ENCODE measurements at regions not wholly inside any gene's neighbourhood (a gene's known extent, or its start where the extent isn't known, plus 50 kb on each side); places are given as distances from the start of the nearest gene placed in this dataset.
"Not testable (repeated sequence)": the region's sequence is repeated elsewhere in the genome, so short reads cannot be mapped to it uniquely, and the experiment has no call there.

DNA sequence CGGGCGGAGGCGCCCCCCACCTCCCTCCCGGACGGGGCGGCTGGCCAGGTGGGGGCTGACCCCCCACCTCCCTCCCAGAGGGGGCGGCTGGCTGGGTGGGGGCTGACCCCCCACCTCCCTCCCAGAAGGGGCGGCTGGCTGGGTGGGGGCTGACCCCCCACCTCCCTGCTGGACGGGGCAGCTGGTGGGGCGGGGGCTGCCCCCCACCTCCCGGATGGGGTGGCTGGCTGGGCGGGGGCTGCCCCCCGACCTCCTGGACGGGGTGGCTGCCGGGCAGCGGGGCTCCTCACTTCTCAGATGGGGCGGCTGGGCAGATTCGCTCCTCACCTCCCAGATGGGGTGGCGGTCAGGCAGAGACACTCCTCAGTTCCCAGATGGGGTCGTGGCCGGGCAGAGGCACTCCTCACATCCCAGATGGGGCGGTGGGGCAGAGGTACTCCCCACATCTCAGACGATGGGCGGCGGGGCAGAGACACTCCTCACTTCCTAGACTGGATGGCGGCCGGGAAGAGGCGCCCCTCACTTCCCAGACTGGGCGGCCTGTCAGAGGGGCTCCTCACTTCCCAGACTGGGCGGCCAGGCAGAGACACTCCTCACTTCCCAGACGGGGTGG, 178.1 kb upstream of the CLINT1 start:
- not testable (repeated sequence) for DNase-seq

DNA sequence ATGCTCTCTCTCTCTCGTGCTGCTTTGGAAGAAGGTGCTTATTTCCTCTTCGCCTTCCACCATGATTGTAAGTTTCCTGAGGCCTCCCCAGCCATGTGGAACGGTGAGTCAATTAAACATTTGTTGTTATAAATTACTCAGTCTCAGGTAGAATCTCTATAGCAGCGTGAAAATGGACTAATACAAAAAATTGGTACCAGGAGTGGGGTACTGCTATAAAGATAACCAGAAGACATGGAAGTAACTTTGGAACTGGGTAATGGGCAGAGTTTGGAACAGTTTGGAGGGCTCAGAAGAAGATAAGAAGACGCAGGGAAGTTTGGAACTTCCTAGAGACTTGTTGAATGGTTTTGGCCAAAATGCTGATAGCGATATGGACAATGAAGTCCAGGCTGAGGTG, 175.6 kb upstream of the CLINT1 start:
- DNase-seq, result not testable (repeated sequence)

DNA sequence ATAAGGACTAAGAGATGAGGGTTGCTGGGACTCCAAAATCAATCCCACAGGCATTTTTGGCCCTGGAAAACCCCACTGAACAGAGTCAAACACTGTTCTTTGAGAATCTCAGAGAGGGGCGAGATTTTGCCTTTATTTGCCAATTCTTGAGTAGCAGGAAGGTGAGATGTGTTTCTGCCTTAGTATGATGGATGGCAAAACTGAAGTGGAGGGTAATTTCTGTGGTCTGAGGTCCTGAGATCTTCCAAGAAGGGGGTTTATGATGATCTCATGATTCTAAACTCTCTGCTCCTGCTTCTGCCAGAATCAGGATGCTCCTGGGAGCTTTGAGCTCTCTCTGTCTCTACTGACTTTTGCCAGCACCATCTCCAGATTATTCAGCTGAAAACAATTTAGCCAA, 174.8 kb upstream of the CLINT1 start:
- DNase-seq, result no peak

GRCh38 chr5:158033076-158033475, 174.1 kb upstream of the CLINT1 start:
- DNase-seq, result no peak

- DNase-seq, result no peak
These were observed 173.3 kb upstream of the CLINT1 start for GRCh38 chr5:158032246-158032645.

DNA sequence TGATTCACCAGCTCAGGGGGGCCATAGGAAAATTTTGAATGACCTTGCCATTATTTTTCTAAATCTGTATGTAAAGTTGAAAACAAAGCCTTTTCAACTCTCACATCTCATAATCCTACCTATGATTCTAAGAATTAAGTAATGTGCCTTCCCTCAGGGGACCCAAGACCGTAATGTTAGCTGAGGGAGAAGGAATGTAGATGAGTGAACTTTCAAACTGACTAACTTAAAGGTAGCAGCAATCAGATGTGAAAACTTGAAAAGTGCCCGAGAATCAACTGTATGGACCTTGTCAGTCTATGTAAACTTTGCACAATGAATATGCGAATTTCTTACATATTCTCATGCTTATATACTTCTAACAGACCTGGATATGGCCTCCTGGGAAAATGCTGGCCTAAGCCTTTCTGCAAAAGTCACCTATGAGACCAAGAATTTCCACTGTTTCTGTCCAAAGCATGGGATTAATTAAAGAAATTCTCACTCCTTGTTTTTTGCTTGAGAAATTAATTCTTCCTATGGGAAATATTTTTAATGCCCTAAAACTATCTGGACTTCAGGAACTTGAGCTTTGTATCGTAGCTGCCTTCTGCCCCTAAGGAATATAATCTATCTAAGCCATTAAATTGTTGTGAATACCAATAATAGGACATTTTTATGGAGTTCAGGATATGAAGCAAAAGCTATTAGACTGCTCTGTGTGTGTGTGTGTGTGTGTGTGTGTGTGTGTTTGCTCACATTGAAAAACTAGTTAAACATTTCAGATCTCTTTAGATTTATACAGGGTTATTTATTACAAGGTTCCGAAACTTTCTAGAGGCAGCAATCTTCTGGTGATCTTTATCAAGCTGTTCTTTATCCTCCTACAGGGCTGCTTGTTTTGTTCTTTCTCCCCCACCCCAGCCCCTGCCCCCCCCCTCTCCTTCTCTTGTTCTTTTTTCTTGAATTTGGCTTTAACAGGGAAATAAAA, 169.1 kb upstream of the CLINT1 start:
- no peak for DNase-seq

DNA sequence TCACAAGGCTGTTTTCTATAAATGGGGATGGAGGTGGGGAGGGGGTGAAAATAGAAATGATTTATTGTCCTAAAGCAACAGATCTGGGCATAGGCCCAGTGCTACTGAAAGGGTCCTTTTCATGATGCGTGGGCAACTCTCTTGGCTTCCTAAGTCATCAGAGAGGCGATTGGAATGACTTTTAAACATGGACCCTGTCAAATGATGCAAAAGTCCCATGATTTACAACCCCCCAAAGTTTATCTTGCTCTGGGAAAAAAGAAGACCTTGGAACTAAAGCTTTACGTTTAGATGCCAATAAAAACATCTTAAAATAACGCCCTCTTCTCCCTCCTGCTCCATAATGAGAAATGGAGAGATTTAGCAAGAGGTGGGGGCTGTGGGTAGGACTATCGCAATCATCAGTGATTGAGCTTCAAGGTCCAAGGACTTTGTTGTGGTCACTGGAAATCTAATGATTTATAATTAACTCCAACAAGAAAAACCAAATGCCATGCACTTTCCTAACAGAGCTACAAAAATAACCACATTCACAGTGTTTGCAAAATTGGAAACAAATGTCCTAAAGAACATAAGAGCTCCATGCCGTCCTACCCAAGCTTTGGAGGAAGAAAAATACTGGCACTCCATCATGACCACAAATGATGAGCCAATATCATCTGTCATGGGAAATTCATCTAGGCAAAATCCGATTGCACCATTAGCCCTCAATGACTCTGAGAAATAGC, 167.5 kb upstream of the CLINT1 start:
- no peak for DNase-seq

GRCh38 chr5:158023266-158023665, 164.3 kb upstream of the CLINT1 start:
- no peak for DNase-seq

DNA sequence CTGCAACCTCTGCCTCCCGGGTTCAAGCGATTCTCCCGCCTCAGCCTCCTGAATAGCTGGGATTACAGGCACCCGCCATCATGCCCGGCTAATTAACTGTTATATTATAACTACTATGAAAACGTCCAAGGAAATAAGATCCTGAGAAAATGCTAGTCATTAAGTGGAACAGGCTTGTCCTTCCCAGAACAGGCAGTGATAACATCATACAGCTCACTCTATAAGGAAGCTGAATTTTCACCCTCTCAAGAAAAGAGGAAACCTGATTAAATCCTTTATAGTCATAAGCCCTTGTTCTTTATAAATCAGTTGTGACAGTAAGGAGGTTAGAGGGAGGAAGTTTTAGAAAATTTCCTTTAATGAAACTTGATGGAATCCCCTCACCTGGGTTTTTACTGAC, 163.9 kb upstream of the CLINT1 start:
- no peak for DNase-seq

- DNase-seq, result no peak
These were observed 163.4 kb upstream of the CLINT1 start for GRCh38 chr5:158022393-158022792.

DNA sequence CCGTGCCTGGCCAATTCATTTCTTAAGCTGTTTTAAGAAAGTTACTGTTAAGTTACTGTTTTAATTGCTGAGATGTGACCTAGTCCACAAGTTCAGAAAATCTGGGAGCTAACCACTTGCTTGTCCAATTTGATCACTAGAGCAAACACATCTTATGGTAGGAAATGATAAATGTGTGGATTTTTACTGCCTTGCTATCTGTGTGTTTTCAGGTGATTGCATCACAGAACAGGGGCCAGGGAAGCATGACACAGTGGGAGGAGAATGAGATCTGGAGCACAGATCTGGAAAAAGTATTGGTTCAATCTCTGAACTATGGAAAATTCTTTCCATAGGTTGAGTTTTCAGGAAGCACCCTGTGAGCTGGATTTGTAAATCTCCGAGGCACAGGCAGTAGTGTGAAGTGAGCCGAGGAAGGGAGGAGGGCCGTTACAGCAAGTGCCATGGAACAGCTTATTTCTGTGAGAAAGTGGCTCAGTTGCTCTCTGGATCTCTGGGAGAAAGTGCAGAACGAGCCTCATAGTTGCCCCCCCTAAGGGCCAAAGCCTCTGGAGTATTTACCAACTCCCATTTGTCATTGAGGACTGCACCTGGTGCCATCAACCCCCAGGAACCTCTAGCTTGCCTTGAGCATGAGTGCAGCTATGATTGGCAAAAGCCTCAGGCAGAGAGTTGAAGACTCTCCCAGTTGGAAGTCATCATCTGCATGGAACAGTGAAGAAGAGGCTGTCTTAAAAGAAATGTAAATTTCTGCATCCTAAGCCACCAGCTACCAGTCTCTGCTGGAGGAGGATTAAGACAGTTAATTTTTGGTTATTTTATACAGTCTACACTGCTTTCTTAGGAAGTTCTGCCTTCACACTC, 161.8 kb upstream of the CLINT1 start:
- DNase-seq, result no peak

GRCh38 chr5:158017469-158017868, 158.5 kb upstream of the CLINT1 start:
- DNase-seq, result no peak

DNA sequence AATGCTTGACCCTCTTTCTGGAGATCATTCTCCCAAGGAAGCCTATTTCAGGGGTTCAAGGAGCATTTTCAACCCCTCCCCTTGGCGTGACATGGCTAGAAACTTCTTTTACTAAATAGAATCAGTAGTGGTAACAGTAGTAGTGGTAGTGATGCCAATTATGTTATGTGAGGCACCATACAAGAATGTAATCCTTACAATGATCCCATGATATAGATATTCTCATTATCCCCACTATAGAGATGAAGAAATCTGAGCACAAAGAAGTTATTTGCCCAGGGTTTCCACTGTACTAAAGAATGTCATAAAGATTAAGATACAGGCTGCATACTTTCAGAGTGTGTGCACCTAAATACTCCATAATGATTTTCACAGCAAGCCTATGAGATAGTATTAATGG, 155.4 kb upstream of the CLINT1 start:
- no peak for DNase-seq

DNA sequence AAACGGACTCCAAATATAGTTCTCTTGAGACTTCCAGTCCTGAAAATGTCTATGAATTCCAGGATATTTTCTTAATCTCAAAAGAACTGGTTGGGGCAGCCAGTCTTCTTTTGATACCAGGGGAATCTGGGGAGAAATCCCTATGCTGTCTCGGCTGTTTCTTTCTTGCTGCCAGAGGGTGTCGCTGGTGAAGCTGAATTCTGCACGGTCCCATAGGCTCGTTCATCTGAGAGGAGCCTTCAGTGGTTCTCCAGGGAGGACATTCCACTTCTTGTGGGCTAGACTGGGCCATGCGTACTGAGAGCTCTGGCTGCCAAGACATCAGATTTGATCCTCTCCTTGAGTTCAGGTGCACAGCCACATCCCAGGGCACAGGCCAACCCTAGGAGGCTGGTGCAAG, 155.0 kb upstream of the CLINT1 start:
- no peak for DNase-seq

DNA sequence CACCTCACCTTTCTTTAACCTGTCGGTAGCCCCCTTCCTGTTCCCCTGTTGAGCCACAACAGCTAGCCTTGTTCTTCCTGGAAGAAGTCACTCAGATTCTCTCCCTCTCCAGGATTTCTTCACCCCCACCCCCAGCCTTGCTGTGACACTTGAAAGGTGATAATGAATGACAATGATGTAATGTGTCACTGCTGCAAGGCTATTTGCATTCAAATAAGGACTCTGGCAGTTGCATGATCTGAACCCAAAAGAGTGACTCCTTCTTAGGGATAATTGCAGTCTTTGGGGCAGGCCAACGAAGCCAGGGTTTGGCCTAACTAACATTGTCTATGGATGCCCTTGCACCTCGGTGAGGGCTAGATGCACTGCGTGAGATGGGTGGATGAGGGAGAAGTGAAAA, 154.4 kb upstream of the CLINT1 start:
- DNase-seq, result no peak

- no peak for DNase-seq
These were observed 152.5 kb upstream of the CLINT1 start for GRCh38 chr5:158011422-158011821.

DNA sequence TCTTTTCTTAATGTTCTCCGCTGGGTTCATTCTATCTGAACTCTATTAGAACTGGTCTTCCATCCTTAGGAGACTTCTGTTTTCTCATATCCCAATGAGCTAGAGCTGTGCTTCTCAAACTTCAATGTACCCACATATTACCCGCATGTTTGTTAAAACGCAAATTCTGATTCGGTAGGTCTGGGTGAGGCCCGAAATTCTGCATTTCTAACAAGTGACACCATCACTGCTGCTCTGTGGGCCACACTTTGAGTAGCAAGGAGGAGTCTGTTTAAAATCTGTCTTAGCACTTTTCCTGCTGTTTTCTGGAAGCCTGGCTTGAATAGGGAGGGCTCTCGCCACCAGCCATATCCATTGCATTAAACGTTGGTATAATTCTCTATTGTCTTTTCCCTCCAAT, 151.9 kb upstream of the CLINT1 start:
- no peak for DNase-seq

GRCh38 chr5:158007336-158007735, 148.4 kb upstream of the CLINT1 start:
- no peak for DNase-seq

GRCh38 chr5:157999696-158000095, 140.8 kb upstream of the CLINT1 start:
- DNase-seq, result no peak

DNA sequence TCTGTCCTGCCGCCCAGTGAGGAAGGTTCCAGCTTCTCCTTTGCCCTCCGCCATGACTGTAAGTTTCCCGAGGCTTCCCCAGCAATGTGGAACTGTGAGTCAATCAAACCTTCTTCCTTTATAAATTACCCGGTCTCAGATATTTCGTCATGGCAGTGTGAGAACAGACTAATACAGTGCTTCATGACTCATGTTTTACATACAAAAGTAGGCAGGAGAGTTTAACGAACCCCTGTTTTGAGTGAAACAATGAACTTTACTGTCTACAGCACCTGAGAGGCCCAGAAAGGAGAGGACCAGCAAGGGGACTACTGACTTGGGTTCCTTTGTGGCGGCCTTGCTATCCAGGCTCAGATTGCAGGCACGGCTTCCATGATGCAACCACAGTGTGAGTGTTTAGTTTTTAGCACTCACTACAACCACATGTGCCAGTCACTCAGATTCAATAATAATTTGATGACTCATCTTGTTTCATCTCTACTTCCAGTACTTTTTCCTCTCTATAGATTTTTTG, 139.1 kb upstream of the CLINT1 start:
- no peak for DNase-seq

DNA sequence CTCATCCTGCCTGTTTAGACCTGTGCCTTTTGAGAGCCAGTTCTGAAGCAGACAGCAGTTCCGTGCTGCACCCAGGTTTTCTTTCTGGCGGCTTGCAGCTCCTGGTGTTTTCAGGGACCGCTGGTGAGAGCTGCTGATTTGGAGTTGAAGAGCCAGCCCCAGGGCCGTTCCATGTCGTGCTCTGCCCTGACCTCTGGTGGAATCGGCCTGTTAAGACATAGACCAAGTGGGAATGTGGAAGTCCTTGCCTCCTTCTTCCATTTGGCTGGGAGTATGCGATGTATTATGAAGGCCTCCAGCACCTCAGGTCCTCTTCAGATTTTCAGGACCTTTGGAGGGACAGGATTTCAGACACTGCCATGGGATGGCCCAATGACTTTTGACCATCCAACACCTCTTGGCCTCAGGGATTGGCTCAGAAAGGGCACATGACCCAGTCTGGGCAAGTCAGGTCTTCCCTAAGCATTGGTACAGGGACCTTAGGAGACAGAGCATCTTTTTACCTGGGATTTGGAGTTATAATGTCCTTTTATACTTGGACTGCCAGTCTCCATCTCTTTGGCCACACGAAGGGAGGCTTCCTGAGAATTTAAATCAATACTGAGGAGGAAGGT, 136.1 kb upstream of the CLINT1 start:
- peak; percentile 72 for DNase-seq

All from activated CD8-positive, alpha-beta memory T cell treated with anti-CD3 and anti-CD28 coated beads for 24 hours (primary cell).